ENCODE measurements at regions not wholly inside any gene's neighbourhood (a gene's known extent, or its start where the extent isn't known, plus 50 kb on each side); places are given as distances from the start of the nearest gene placed in this dataset.

DNA sequence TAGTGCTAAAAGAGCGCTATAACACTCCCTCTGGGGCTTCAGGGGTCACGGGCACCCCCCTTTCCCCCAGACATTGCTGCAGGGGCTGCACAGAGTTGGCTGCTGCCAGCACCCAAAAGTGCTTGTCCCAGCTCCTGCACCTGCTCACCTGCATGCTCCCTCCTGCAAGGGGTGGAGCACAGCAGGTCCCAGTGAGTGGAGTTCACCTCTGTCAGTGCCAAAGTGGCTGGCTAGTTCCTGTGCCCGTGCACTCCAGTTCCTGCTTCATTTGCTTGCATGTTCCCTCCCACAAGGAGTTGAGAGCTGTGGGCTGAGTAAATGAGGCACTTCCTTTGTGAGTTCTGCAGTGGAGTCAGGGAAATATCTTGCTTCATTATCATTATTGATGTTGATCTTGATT, 476.9 kb downstream of the SQOR start (continued):
- TF ChIP-seq, protein P1, sequence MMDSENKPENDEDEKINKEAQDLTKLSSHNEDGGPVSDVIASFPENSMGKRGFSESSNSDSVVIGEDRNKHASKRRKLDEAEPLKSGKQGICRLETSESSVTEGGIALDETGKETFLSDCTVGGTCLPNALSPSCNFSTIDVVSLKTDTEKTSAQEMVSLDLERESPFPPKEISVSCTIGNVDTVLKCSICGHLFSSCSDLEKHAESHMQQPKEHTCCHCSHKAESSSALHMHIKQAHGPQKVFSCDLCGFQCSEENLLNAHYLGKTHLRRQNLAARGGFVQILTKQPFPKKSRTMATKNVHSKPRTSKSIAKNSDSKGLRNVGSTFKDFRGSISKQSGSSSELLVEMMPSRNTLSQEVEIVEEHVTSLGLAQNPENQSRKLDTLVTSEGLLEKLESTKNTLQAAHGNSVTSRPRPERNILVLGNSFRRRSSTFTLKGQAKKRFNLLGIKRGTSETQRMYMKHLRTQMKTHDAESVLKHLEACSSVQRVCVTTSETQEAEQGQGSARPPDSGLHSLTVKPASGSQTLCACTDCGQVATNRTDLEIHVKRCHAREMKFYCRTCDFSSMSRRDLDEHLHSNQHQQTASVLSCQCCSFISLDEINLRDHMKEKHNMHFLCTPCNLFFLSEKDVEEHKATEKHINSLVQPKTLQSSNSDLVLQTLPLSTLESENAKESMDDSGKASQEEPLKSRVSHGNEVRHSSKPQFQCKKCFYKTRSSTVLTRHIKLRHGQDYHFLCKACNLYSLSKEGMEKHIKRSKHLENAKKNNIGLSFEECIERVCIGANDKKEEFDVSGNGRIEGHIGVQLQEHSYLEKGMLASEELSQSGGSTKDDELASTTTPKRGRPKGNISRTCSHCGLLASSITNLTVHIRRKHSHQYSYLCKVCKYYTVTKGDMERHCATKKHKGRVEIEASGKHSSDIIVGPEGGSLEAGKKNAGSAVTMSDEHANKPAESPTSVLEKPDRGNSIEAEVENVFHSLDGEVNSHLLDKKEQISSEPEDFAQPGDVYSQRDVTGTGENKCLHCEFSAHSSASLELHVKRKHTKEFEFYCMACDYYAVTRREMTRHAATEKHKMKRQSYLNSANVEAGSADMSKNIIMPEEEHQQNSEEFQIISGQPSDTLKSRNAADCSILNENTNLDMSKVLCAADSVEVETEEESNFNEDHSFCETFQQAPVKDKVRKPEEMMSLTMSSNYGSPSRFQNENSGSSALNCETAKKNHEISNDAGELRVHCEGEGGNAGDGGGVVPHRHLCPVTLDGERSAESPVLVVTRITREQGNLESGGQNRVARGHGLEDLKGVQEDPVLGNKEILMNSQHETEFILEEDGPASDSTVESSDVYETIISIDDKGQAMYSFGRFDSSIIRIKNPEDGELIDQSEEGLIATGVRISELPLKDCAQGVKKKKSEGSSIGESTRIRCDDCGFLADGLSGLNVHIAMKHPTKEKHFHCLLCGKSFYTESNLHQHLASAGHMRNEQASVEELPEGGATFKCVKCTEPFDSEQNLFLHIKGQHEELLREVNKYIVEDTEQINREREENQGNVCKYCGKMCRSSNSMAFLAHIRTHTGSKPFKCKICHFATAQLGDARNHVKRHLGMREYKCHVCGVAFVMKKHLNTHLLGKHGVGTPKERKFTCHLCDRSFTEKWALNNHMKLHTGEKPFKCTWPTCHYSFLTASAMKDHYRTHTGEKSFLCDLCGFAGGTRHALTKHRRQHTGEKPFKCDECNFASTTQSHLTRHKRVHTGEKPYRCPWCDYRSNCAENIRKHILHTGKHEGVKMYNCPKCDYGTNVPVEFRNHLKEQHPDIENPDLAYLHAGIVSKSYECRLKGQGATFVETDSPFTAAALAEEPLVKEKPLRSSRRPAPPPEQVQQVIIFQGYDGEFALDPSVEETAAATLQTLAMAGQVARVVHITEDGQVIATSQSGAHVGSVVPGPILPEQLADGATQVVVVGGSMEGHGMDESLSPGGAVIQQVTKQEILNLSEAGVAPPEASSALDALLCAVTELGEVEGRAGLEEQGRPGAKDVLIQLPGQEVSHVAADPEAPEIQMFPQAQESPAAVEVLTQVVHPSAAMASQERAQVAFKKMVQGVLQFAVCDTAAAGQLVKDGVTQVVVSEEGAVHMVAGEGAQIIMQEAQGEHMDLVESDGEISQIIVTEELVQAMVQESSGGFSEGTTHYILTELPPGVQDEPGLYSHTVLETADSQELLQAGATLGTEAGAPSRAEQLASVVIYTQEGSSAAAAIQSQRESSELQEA (CRISPR knock-in tag; IDR thresholded peaks at IDR 0.05; ENCODE audit: not compliant biosample characterization): no peak

DNA sequence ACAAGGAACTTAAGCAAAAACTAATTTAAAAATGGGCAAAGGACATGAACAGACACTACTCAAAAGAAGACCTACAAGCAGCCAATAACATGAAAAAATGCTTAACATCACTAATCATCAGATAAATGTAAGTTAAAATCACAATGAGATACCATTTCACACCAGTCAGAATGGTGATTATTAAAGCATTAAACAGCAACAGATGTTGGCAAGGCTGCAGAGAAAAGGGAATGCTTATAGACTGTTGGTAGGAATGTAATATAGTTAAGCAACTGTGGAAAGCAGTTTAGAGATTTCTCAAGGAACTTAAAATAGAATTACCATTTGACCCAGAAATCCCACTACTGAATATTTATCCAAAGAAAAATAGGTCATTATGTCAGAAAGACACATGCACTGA, 482.2 kb downstream of the SQOR start:
- Histone ChIP-seq H2AFZ (ENCODE audit: low read length) (no peak overlapping the region), H3K27me3 (ENCODE audit: control insufficient read depth in 1 of 2, insufficient read depth in 2 of 2, low read length in 2 of 2) (no peaks in the 10 kb centered on the region), H3K4me2 (ENCODE audit: low read depth, low read length) (no peak overlapping the region), H3K79me2 (ENCODE audit: insufficient read depth, low read length) (no peaks in the 10 kb centered on the region), H4K20me1 (ENCODE audit: insufficient read depth, low read length) (no peaks in the 10 kb centered on the region), H3K27ac (ENCODE audit: extremely low read length, insufficient read depth, low read length) (no peak overlapping the region), H3K4me3 (replicated peaks in 1 of 3; ENCODE audit: insufficient read depth in 1 of 3, low read depth in 2 of 3, low read length in 3 of 3) (no peak overlapping the region), H3K4me1 (ENCODE audit: insufficient read depth, low read length) (no peaks in the 10 kb centered on the region), H3K9ac (ENCODE audit: insufficient read depth, low read depth, low read length) (no peak overlapping the region), H3K36me3 (replicated peaks in 1 of 2; ENCODE audit: control insufficient read depth in 1 of 2, insufficient read depth in 2 of 2, low read length in 2 of 2) (no peaks in the 10 kb centered on the region), H3K9me3 (ENCODE audit: low read length) (peaks cover 61% of the 10 kb centered on the region)
- CTCF ChIA-PET (ENCODE audit: low intra/inter-chr PET ratio, low total read pairs): no interaction called here
- no TSS peak for BruUV-seq (replicated peaks)
- FAIRE-seq: no peak
- intact Hi-C loops (cut with micrococcal nuclease; ENCODE audit: unreplicated experiment) (no loop called here), in situ Hi-C loops (cut with HindIII; ENCODE audit: extremely low pct_ligation_motif_present, low pct_unique_long_range_greater_than_20kb) (no loop called here)
- no peak for ATAC-seq
- POLR2A ChIA-PET: no interaction called here
- no peak for DNase-seq (ENCODE audit: low spot score)
- TF ChIP-seq DNMT1 (CRISPR knock-in tag; IDR thresholded peaks at IDR 0.05) (no peak), CBX5 (CRISPR knock-in tag; IDR thresholded peaks at IDR 0.05; ENCODE audit: borderline replicate concordance) (no peak), ZNF598 (CRISPR knock-in tag; IDR thresholded peaks at IDR 0.05; ENCODE audit: borderline replicate concordance) (no peak), MATR3 (CRISPR knock-in tag; IDR thresholded peaks at IDR 0.05) (no peak), ZNF30 (CRISPR knock-in tag; IDR thresholded peaks at IDR 0.05) (no peak), ZNF317 (CRISPR knock-in tag; IDR thresholded peaks at IDR 0.05) (no peak), MBD4 (IDR thresholded peaks at IDR 0.05; ENCODE audit: borderline replicate concordance, low read length) (no peak), ZNF333 (CRISPR knock-in tag; IDR thresholded peaks at IDR 0.05; ENCODE audit: borderline replicate concordance) (no peak), CEBPB (IDR thresholded peaks at IDR 0.05; ENCODE audit: borderline replicate concordance, low read depth, low read length) (no peak), MAFF (IDR thresholded peaks at IDR 0.05; ENCODE audit: low read depth, low read length) (no peak), GATAD2A (CRISPR knock-in tag; IDR thresholded peaks at IDR 0.05) (no peak)
- TF ChIP-seq, protein P2, sequence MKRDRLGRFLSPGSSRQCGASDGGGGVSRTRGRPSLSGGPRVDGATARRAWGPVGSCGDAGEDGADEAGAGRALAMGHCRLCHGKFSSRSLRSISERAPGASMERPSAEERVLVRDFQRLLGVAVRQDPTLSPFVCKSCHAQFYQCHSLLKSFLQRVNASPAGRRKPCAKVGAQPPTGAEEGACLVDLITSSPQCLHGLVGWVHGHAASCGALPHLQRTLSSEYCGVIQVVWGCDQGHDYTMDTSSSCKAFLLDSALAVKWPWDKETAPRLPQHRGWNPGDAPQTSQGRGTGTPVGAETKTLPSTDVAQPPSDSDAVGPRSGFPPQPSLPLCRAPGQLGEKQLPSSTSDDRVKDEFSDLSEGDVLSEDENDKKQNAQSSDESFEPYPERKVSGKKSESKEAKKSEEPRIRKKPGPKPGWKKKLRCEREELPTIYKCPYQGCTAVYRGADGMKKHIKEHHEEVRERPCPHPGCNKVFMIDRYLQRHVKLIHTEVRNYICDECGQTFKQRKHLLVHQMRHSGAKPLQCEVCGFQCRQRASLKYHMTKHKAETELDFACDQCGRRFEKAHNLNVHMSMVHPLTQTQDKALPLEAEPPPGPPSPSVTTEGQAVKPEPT (CRISPR knock-in tag; IDR thresholded peaks at IDR 0.05; ENCODE audit: low read depth): no peak
- TF ChIP-seq, protein P3, sequence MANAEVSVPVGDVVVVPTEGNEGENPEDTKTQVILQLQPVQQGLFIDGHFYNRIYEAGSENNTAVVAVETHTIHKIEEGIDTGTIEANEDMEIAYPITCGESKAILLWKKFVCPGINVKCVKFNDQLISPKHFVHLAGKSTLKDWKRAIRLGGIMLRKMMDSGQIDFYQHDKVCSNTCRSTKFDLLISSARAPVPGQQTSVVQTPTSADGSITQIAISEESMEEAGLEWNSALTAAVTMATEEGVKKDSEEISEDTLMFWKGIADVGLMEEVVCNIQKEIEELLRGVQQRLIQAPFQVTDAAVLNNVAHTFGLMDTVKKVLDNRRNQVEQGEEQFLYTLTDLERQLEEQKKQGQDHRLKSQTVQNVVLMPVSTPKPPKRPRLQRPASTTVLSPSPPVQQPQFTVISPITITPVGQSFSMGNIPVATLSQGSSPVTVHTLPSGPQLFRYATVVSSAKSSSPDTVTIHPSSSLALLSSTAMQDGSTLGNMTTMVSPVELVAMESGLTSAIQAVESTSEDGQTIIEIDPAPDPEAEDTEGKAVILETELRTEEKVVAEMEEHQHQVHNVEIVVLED (CRISPR knock-in tag; IDR thresholded peaks at IDR 0.05; ENCODE audit: borderline replicate concordance): no peak
